CD4-positive, alpha-beta T cell (primary cell): ENCODE measurements at regions not wholly inside any gene's neighbourhood (a gene's known extent, or its start where the extent isn't known, plus 50 kb on each side); places are given as distances from the start of the nearest gene placed in this dataset.

Experiments used
- ATAC-seq: fragments of 200-7000 bp; cut with Tn5 transposase; one replicate; pipeline ENCODE4 v1.10.0; 2022; ENCODE audit warnings: mild to moderate bottlenecking; ENCODE audit not compliant: poor library complexity
- CTCF ChIA-PET: fragments of 350-600 bp; sonication (Branson Sonifier 250); formaldehyde crosslinking; loops from one replicate; lab custom pipeline; 2021; ENCODE audit warnings: antibody characterized with exemption, inconsistent platforms; lab: Charles Lee
- POLR2A ChIA-PET: fragments of 350-600 bp; sonication (Branson Sonifier 250); formaldehyde crosslinking; loops from one replicate; lab custom pipeline; 2021; ENCODE audit warnings: antibody characterized with exemption, inconsistent platforms; lab: Charles Lee
- DNase-seq, 14 experiments: peaks; one replicate each; pipeline ENCODE4 v3.0.0-alpha.2; 2013 to 2020; ENCODE audit warnings: mixed read lengths in 2 of 14
- H3K27ac ChIP-seq, 2 donors: one replicate each; pipeline versions ENCODE4 v1.5.1 to v1.7.0; 2013; ENCODE audit warnings: low read length in 2 of 2, low read depth in 1 of 2, mild to moderate bottlenecking in 1 of 2
- H3K27me3 ChIP-seq, 2 experiments: 1 replicate in 1 of 2; 2 replicates in 1 of 2; pipeline versions ENCODE4 v1.6.1 to v1.7.0; 2013; ENCODE audit warnings: low read length in 2 of 2, control low read depth in 1 of 2, mild to moderate bottlenecking in 1 of 2, moderate library complexity in 1 of 2; ENCODE audit not compliant: insufficient read depth in 2 of 2, control insufficient read depth in 1 of 2
- H3K36me3 ChIP-seq: one replicate; pipeline ENCODE4 v1.6.1; 2013; ENCODE audit warnings: low read length, control low read depth; ENCODE audit not compliant: insufficient read depth
- H3K4me1 ChIP-seq: one replicate; pipeline ENCODE4 v1.6.1; 2013; ENCODE audit warnings: low read length, control low read depth; ENCODE audit not compliant: insufficient read depth
- H3K4me3 ChIP-seq: one replicate; pipeline ENCODE4 v1.5.1; 2013; ENCODE audit warnings: mild to moderate bottlenecking, low read length, moderate library complexity
- H3K9me3 ChIP-seq, 2 experiments: 1 replicate in 1 of 2; 2 replicates in 1 of 2; pipeline versions ENCODE4 v1.6.1 to v1.7.0; 2013; ENCODE audit warnings: low read length in 2 of 2, mild to moderate bottlenecking in 2 of 2, control low read depth in 1 of 2, moderate library complexity in 1 of 2; ENCODE audit not compliant: control insufficient read depth in 1 of 2, insufficient read depth in 1 of 2
- H3K27ac Mint-ChIP-seq: one replicate; pipeline ENCODE4 v1.8.0; 2020; ENCODE audit warnings: mixed read lengths
- H3K27me3 Mint-ChIP-seq: one replicate; pipeline ENCODE4 v1.8.0; 2021; ENCODE audit warnings: mixed read lengths
- H3K36me3 Mint-ChIP-seq: one replicate; pipeline ENCODE4 v1.8.0; 2021; ENCODE audit warnings: low read depth, mixed read lengths
- H3K4me1 Mint-ChIP-seq: one replicate; pipeline ENCODE4 v1.8.0; 2021; ENCODE audit warnings: low read depth, mixed read lengths
- H3K4me3 Mint-ChIP-seq: one replicate; pipeline ENCODE4 v1.8.0; 2020; ENCODE audit warnings: mild to moderate bottlenecking, mixed read lengths
- H3K9me3 Mint-ChIP-seq: one replicate; pipeline ENCODE4 v1.8.0; 2020; ENCODE audit warnings: mixed read lengths
- intact Hi-C, 2 experiments: fragments of 100-400 bp; cut with DNase I in 1 of 2; cut with micrococcal nuclease in 1 of 2; formaldehyde crosslinking; loops; one replicate each; pipeline versions ENCODE4 v1.15.1 to v1.9.0; 2023 to 2025; cut with DNase I, micrococcal nuclease
- TF ChIP-seq, protein P1 (sequence below): fragments of 200-600 bp; IDR thresholded peaks from one replicate; pipeline ENCODE4 v1.8.0; 2022; ENCODE audit warnings: antibody characterized with exemption, mild to moderate bottlenecking

DNA sequence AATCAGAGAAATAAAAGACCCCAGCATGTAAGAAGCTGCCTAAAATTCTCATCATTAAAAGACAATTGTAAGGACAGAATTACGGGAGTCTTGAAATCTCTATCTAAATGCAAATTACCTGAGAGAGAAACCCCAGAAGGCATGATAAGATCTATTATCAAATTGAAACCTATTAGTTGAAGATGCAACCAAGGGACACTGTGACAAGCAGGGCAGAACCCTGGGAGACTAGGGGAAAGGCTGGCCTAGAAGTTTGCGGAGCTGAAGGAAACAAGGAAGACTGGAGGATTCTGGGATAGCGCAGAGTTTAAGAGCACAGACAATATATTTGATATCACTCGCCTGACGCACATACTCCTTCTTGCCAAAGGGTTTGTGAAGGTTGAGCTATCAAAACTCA, 319.5 kb upstream of the CHAC2 start:
- CTCF ChIA-PET: no interaction called here
- Mint-ChIP-seq H3K36me3 (no peaks in the 10 kb centered on the region), H3K4me3 (no peak overlapping the region), H3K9me3 (no peaks in the 10 kb centered on the region), H3K27me3 (peaks cover 12% of the 10 kb centered on the region), H3K27ac (no peak overlapping the region), H3K4me1 (no peaks in the 10 kb centered on the region)
- H3K27ac ChIP-seq: no peak overlapping the region
- H3K9me3 ChIP-seq: no peaks in the 10 kb centered on the region
- no peaks in the 10 kb centered on the region for H3K27me3 ChIP-seq
- DNase-seq (no peak), ATAC-seq (no peak)
- H3K4me1 ChIP-seq: no peaks in the 10 kb centered on the region
- H3K4me3 ChIP-seq: no peak overlapping the region
- POLR2A ChIA-PET: no interaction called here
- TF ChIP-seq, protein P1, sequence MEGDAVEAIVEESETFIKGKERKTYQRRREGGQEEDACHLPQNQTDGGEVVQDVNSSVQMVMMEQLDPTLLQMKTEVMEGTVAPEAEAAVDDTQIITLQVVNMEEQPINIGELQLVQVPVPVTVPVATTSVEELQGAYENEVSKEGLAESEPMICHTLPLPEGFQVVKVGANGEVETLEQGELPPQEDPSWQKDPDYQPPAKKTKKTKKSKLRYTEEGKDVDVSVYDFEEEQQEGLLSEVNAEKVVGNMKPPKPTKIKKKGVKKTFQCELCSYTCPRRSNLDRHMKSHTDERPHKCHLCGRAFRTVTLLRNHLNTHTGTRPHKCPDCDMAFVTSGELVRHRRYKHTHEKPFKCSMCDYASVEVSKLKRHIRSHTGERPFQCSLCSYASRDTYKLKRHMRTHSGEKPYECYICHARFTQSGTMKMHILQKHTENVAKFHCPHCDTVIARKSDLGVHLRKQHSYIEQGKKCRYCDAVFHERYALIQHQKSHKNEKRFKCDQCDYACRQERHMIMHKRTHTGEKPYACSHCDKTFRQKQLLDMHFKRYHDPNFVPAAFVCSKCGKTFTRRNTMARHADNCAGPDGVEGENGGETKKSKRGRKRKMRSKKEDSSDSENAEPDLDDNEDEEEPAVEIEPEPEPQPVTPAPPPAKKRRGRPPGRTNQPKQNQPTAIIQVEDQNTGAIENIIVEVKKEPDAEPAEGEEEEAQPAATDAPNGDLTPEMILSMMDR: no peak
- intact Hi-C loops: no loop called here
- no peaks in the 10 kb centered on the region for H3K36me3 ChIP-seq

DNA sequence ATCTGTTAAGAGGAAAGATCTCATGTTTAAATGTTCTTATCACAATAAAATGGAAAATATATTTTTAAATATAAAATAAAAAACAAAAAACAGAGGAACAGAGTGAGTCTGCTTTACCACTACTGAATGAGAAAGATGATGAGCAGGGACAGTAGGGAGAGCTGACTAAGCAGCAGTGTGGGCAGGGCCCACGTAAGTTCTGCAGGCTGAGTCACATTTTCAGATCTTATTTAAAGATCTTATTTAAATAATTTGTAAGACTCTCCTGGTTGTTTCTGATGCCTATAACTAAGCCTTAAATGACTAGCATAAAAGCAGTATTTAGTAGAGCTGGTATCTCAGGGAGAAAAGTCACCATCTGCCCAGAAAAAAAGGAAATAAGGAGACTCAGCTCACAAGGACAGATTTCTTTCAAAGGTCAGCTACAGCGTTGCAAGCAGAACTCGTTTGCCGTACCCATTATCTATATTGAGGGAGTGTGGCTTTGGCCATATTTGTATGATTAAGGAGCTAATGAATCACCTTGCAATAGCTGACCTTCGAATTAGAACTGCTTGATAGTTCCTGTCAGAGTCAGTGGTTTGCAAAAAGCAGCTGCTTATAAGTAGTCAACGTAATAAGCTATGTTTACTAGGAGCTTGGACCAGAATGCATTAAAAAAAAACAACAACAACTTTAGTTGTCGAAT, 322.1 kb upstream of the CHAC2 start:
- Mint-ChIP-seq H3K36me3 (no peaks in the 10 kb centered on the region), H3K9me3 (no peaks in the 10 kb centered on the region), H3K27ac (no peak overlapping the region), H3K4me1 (no peaks in the 10 kb centered on the region), H3K4me3 (no peak overlapping the region), H3K27me3 (peaks cover 12% of the 10 kb centered on the region)
- H3K4me1 ChIP-seq: no peaks in the 10 kb centered on the region
- CTCF ChIA-PET: no interaction called here
- H3K27ac ChIP-seq: no peak overlapping the region
- POLR2A ChIA-PET: no interaction called here
- intact Hi-C loops: no loop called here
- H3K4me3 ChIP-seq: no peak overlapping the region
- ATAC-seq: no peak
- H3K36me3 ChIP-seq: no peaks in the 10 kb centered on the region
- DNase-seq: no peak
- no peaks in the 10 kb centered on the region for H3K27me3 ChIP-seq
- no peaks in the 10 kb centered on the region for H3K9me3 ChIP-seq
- TF ChIP-seq, protein P1: no peak

DNA sequence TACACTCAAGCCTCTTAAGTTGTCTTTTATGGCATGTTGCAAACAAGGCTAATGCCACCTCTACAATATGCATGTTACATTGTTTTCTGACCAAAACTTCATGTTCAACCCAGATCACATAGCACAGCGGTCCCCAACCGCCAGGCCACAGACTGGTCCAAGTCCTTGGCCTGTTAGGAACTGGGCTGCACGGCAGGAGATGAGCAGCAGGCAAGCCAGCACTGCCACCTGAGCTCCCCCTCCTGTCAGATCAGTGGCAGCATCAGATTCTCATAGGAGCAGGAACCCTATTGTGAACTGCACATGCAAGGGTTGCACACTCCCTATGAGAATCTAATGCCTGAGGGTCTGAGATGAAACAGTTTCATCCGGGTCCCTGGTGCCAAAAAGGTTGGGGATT, 324.8 kb upstream of the CHAC2 start:
- POLR2A ChIA-PET: no interaction called here
- no peaks in the 10 kb centered on the region for H3K36me3 ChIP-seq
- CTCF ChIA-PET: no interaction called here

More for the DNA sequence above, 324.8 kb upstream of the CHAC2 start:
- DNase-seq (no peak), ATAC-seq (no peak)
- Histone ChIP-seq H3K4me1 (no peaks in the 10 kb centered on the region), H3K27ac (no peak overlapping the region), H3K9me3 (no peaks in the 10 kb centered on the region), H3K27me3 (no peaks in the 10 kb centered on the region), H3K4me3 (no peak overlapping the region)
- intact Hi-C loops: no loop called here
- TF ChIP-seq, protein P1: no peak
- no peak overlapping the region for H3K4me3 Mint-ChIP-seq
- no peaks in the 10 kb centered on the region for H3K9me3 Mint-ChIP-seq
- peaks cover 12% of the 10 kb centered on the region for H3K27me3 Mint-ChIP-seq
- H3K4me1 Mint-ChIP-seq: no peaks in the 10 kb centered on the region
- H3K27ac Mint-ChIP-seq: no peak overlapping the region
- no peaks in the 10 kb centered on the region for H3K36me3 Mint-ChIP-seq
